NOMO-1 treated with dmso at 0.1 percent for 144 hours (cell line): ENCODE measurements at regions not wholly inside any gene's neighbourhood (a gene's known extent, or its start where the extent isn't known, plus 50 kb on each side); places are given as distances from the start of the nearest gene placed in this dataset.
"Not testable (repeated sequence)": the region's sequence is repeated elsewhere in the genome, so short reads cannot be mapped to it uniquely, and the experiment has no call there.

ENCODE experiments used
- DNase-seq: peaks from one replicate; lab custom pipeline; 2025; ENCODE audit not compliant: unreplicated experiment; lab: John Stamatoyannopoulos, UW

- no peak for DNase-seq
Observed at GRCh38 chr3:72169561-72170472, 384.9 kb upstream of the PROK2 start.

GRCh38 chr3:72169120-72169519 lies 384.2 kb upstream of the PROK2 start:
- no peak for DNase-seq

GRCh38 chr3:72165808-72166207 lies 380.9 kb upstream of the PROK2 start:
- DNase-seq = peak; percentile 7

GRCh38 chr3:72165317-72165716 lies 380.4 kb upstream of the PROK2 start:
- no peak for DNase-seq

GRCh38 chr3:72164635-72164978 lies 379.7 kb upstream of the PROK2 start:
- no peak for DNase-seq

GRCh38 chr3:72163809-72164634 lies 379.1 kb upstream of the PROK2 start:
- DNase-seq = peak; percentile 94

- DNase-seq = no peak
Observed at GRCh38 chr3:72162649-72163184, 377.8 kb upstream of the PROK2 start.

GRCh38 chr3:72161881-72162595 lies 377.1 kb upstream of the PROK2 start:
- DNase-seq = no peak

GRCh38 chr3:72161285-72161684 lies 376.3 kb upstream of the PROK2 start:
- DNase-seq = not testable (repeated sequence)

GRCh38 chr3:72160351-72160750 lies 375.4 kb upstream of the PROK2 start:
- DNase-seq = no peak

GRCh38 chr3:72159487-72159886 lies 374.5 kb upstream of the PROK2 start:
- DNase-seq = no peak

GRCh38 chr3:72158639-72159326 lies 373.8 kb upstream of the PROK2 start:
- no peak for DNase-seq

- DNase-seq = no peak
Observed at GRCh38 chr3:72157748-72158638, 373.0 kb upstream of the PROK2 start.

GRCh38 chr3:72155391-72156064 lies 370.6 kb upstream of the PROK2 start:
- no peak for DNase-seq

GRCh38 chr3:72154391-72155335 lies 369.7 kb upstream of the PROK2 start:
- no peak for DNase-seq

- DNase-seq = no peak
Observed at GRCh38 chr3:72153477-72154314, 368.7 kb upstream of the PROK2 start.
